Osteoblast (primary cell): ENCODE measurements at regions not wholly inside any gene's neighbourhood (a gene's known extent, or its start where the extent isn't known, plus 50 kb on each side); places are given as distances from the start of the nearest gene placed in this dataset.

Source experiments
- DNase-seq: peaks from one replicate; pipeline ENCODE4 v3.0.0; 2011; ENCODE audit warnings: low spot score, mixed read lengths; ENCODE audit not compliant: insufficient read length; ENCODE audit errors: missing footprints
- H2AFZ ChIP-seq: 2 replicates; pipeline ENCODE4 v1.6.0; 2011; ENCODE audit warnings: mild to moderate bottlenecking, low read length
- H3K27ac ChIP-seq: 2 replicates; pipeline ENCODE4 v1.5.1; 2011; ENCODE audit warnings: mild to moderate bottlenecking, low read depth, low read length, moderate library complexity
- H3K27me3 ChIP-seq: 2 replicates; pipeline ENCODE4 v1.6.0; 2012; ENCODE audit warnings: mild to moderate bottlenecking, control low read depth, inconsistent platforms, low read length, moderate library complexity; ENCODE audit not compliant: insufficient read depth
- H3K36me3 ChIP-seq: 2 replicates; pipeline ENCODE4 v1.5.1; 2011; ENCODE audit warnings: mild to moderate bottlenecking, low read length, control low read depth, moderate library complexity; ENCODE audit not compliant: insufficient read depth
- H3K4me1 ChIP-seq: 2 replicates; pipeline ENCODE4 v1.5.1; 2011; ENCODE audit warnings: mild to moderate bottlenecking, low read length, control low read depth, moderate library complexity; ENCODE audit not compliant: insufficient read depth
- H3K4me2 ChIP-seq: 2 replicates; pipeline ENCODE4 v1.6.0; 2011; ENCODE audit warnings: mild to moderate bottlenecking, low read length; ENCODE audit not compliant: insufficient read depth
- H3K4me3 ChIP-seq: fragments of 200-600 bp; sonication (generic); 3 replicates; pipeline ENCODE4 v1.5.1; 2012; ENCODE audit warnings: mild to moderate bottlenecking, low read length, inconsistent platforms; ENCODE audit not compliant: insufficient read depth
- H3K79me2 ChIP-seq: 2 replicates; pipeline ENCODE4 v1.6.0; 2012; ENCODE audit warnings: mild to moderate bottlenecking, low read length, control low read depth, inconsistent platforms; ENCODE audit not compliant: insufficient read depth
- H3K9me3 ChIP-seq: 2 replicates; pipeline ENCODE4 v1.5.1; 2011; ENCODE audit warnings: low read depth, low read length, control low read depth
- H4K20me1 ChIP-seq: 2 replicates; pipeline ENCODE4 v1.6.0; 2012; ENCODE audit warnings: mild to moderate bottlenecking, low read length, control low read depth; ENCODE audit not compliant: insufficient read depth
- CTCF ChIP-seq: IDR thresholded peaks from 2 replicates; pipeline ENCODE4 v1.5.1; 2011; ENCODE audit warnings: mild to moderate bottlenecking, low read depth, low read length, moderate library complexity; ENCODE audit errors: extremely low read depth

GRCh38 chr2:222807431-222807830, 53.4 kb upstream of the ACSL3 start:
- Histone ChIP-seq H3K79me2 (no peaks in the 10 kb centered on the region), H3K27me3 (no peaks in the 10 kb centered on the region), H3K9me3 (no peaks in the 10 kb centered on the region), H3K4me2 (no peak overlapping the region), H3K27ac (no peak overlapping the region), H3K36me3 (no peaks in the 10 kb centered on the region), H2AFZ (no peak overlapping the region), H4K20me1 (no peaks in the 10 kb centered on the region), H3K4me1 (no peaks in the 10 kb centered on the region), H3K4me3 (no peak overlapping the region)
- DNase-seq = no peak
- no peak for TF ChIP-seq CTCF

DNA sequence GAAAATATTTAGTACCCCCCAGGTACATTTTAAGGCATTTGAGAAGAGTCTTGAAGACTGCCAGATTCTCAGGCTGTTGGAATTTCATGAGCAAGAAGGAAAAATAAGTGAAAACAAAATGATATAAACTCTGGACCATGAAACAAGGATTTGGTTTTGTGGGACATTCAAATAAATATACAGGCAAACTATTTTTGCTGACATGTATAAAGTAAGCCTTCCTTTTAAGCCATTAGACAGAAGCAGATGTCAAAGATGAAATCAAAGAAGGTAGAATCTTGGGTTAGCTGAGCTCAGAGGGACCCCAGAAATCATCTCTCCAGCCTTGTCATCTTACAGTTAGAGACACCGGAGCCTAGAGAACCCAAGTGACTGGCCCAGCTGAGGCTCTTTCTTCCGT, 51.3 kb upstream of the ACSL3 start:
- H3K4me3 ChIP-seq = no peak overlapping the region
- H3K4me1 ChIP-seq = no peaks in the 10 kb centered on the region
- no peaks in the 10 kb centered on the region for H3K36me3 ChIP-seq
- TF ChIP-seq CTCF = no peak
- no peaks in the 10 kb centered on the region for H3K27me3 ChIP-seq
- H3K9me3 ChIP-seq = no peaks in the 10 kb centered on the region
- H4K20me1 ChIP-seq = no peaks in the 10 kb centered on the region
- H3K4me2 ChIP-seq = no peak overlapping the region
- H3K79me2 ChIP-seq = no peaks in the 10 kb centered on the region
- no peak for DNase-seq
- H3K27ac ChIP-seq = no peak overlapping the region
- H2AFZ ChIP-seq = no peak overlapping the region

DNA sequence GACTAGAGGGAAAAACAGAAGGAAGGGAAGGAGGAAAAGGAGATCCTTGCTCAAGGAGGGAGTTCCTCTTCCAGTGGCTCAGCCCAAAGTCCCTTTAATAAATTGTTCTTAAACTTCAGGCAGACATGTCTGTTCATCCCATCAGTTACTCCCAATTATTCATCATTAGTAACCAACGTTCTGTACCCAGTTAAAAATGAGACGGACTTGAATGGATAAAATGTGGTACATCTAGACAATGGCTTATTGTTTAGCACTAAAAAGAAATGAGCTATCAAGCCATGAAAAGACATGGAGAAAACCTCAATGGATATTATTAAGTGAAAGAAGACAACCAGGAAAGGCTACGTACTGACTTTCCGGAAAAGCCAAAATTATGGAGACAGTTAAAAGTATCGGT, 50.8 kb upstream of the ACSL3 start:
- Histone ChIP-seq H3K27ac (no peak overlapping the region), H3K79me2 (no peaks in the 10 kb centered on the region), H3K36me3 (no peaks in the 10 kb centered on the region), H3K9me3 (no peaks in the 10 kb centered on the region), H3K4me3 (no peak overlapping the region), H4K20me1 (no peaks in the 10 kb centered on the region), H3K4me1 (no peaks in the 10 kb centered on the region), H2AFZ (no peak overlapping the region), H3K4me2 (no peak overlapping the region), H3K27me3 (no peaks in the 10 kb centered on the region)
- TF ChIP-seq CTCF = no peak
- DNase-seq = no peak
